GM19351 (cell line): ENCODE measurements at regions not wholly inside any gene's neighbourhood (a gene's known extent, or its start where the extent isn't known, plus 50 kb on each side); places are given as distances from the start of the nearest gene placed in this dataset.
"Not testable (repeated sequence)": the region's sequence is repeated elsewhere in the genome, so short reads cannot be mapped to it uniquely, and the experiment has no call there.

Source experiments
- ATAC-seq: cut with Tn5 transposase; IDR thresholded peaks from one replicate; pipeline ENCODE4 v1.9.1; 2021; ENCODE audit warnings: mild to moderate bottlenecking, moderate library complexity; ENCODE audit not compliant: unreplicated experiment

GRCh38 chr21:17682924-17683323 lies 70.2 kb upstream of the BTG3 start:
- no peak for ATAC-seq

GRCh38 chr21:17679002-17679600 lies 66.4 kb upstream of the BTG3 start:
- peak; percentile 95 for ATAC-seq

GRCh38 chr21:17676930-17677329 lies 64.2 kb upstream of the BTG3 start:
- not testable (repeated sequence) for ATAC-seq

DNA sequence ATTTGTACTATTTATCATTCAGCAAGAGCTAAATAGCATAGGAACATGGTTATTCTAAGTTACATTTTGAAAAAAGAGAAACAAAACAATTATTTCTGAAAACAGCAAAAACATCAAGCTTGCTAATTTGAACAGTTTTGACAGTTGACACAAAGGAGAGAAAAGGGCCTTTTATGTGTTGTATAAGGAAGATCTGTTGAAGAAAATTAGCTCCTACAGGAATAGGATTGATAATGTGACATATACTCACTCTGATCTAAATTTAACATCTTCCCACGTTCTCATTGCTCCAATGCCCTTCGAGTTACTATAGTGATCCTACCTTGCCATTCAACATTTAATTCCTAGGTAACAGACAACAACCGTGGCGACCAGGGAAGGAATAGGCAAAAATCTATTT lies 61.4 kb upstream of the BTG3 start:
- ATAC-seq, result no peak

GRCh38 chr21:17673261-17674020 lies 60.7 kb upstream of the BTG3 start:
- ATAC-seq, result no peak

DNA sequence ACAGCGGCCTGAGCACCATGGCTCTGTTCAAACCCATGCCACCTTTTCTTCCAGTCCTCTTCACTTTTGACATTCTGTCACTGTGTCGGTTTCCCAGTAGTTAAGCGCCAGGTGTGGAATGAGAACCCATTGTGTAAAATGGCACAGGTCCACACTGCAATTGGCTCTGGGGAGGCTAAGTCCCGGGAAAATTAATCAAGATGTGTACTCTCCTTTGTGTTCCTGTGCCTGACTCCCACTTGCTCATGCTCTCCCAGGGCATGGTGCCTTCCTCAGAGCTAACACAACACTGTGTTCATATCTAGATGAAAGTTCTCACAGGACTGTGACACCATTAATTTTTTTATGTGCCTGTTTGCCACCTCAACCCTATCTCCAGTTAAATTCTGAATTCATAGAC lies 59.0 kb upstream of the BTG3 start:
- ATAC-seq, result no peak

DNA sequence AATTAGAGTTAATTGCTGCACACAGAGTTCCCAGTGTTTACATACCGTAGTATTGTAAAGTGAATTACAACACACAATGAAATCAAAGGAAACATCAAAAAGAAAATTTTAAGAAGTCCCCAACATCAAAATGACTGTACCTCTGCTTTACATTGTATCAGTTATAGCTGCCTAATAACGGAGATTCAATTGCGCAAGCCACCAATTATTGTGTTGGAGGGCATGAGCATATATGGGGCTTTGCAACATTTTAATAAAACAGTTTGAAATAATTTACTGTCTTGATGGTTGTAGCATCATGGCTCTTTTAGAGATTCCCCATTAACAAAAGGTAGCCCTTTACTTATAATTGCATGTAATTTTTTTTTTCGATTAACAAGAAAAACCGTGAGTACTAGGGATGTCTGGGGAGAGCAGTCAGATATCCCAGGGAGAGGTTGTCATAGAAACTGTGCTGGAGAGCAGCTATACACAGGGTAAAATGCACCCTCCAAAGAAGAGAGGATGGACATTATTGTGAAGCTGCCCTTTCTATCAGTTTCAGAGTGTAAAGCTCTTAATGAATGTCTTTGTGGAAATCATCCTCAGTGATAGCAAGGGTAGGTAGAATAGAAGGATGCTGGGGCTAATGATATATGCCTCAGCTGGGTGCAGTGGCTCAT lies 55.9 kb upstream of the BTG3 start:
- ATAC-seq, result no peak

- no peak for ATAC-seq
Observed at GRCh38 chr21:17667256-17667655, 54.6 kb upstream of the BTG3 start.
